Hypothalamus (tissue), 51 donors: ENCODE measurements at regions not wholly inside any gene's neighbourhood (a gene's known extent, or its start where the extent isn't known, plus 50 kb on each side); places are given as distances from the start of the nearest gene placed in this dataset.
A peak's percentile ranks its signal among the peaks of the same experiment; 100 is the strongest.

ENCODE experiments used
- DNase-seq, 51 donors: peaks; one replicate each; lab custom pipeline; 2025; lab: John Stamatoyannopoulos, UW

DNA sequence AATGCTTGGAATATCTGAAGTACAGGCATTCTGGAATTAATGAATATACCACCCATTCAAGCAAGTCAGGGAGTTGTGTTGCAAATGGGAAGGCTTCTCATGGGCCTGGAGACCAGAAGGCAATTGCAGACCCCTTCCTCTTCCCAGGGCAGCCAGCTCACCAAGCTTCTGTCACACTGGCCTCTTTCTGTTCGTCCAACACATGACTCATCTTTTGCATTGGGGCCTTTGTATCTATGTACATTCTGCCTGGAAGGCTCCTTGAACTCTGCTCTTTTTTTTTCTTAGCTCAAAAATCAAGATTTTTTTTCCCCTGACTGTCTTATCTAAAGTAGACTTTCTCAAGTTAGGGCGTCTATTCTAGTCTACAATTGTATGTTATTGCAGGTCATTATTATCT, 132.9 kb upstream of the MYLIP start:
- no peak for DNase-seq

DNA sequence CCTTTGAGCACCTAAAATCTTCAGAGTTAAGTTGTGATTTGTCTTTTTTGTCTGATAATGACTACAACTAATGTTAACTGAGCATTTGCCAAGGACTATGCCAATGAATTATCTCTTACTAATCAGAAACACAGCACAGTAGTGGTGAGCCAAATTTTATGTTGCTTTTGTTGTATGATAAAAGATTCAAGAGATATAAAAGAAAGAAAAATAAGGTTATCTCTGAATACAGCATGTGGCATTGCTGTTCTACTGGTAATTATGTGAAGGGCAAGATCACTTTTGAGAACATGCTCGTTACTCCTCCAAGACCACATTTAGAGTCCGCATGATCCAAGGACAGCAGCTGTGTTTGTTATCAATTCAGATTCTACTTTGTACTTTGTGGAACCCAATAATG, 133.4 kb upstream of the MYLIP start:
- no peak for DNase-seq

DNA sequence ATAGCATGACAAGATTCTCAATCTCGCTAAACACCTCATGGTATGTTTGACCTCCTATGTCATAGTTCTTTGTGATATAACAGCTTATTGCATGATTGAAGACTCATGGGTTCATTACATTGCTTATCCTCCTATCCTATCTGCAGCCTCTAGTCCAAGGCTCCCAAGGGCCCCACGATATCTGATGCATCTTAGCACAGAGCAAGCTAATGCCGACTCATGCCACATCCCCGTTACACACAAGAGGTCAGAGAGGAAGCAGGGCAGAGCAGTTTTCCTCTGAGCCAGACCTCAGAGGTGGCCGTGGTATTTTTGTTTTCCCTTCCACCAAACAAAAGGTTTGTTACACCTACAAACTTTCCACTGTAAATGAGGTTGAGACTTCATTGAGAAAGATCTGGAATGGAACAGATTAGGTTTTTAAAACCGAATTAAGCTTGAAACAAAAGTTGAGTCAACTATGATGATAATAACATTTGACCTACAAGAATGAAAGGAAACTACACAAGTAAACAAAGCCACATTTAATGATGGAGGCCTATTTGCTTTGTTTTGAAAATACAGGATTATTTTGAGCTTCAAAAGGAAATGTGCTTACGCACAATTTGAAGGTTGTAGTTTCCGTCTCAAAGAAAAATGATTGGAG, 133.9 kb upstream of the MYLIP start:
- no peak for DNase-seq

DNA sequence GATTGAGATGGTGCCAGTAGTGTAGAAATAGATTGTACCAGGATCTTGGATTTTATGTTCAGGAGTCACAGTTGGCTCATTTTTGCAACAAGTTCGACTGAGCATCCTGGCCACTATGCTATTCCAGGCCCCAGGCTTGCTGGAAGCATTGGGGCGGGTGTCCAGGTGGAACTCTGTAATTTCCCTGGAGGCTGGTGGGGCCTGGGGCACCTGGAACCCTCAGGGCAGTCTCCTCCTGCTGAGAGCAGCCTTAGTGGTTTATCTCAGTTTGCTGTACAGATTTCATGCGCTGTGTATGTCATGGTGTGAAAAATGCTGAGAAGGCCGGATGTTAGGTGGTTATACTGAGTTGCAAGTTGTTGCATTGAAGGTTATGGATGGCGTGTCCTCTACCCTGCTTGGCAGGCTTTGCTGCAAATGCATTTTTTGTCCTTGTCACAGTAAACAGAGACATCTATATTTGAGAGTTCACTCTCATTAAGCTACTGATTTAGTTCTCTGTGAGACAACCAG, 135.1 kb upstream of the MYLIP start:
- DNase-seq: no peak

DNA sequence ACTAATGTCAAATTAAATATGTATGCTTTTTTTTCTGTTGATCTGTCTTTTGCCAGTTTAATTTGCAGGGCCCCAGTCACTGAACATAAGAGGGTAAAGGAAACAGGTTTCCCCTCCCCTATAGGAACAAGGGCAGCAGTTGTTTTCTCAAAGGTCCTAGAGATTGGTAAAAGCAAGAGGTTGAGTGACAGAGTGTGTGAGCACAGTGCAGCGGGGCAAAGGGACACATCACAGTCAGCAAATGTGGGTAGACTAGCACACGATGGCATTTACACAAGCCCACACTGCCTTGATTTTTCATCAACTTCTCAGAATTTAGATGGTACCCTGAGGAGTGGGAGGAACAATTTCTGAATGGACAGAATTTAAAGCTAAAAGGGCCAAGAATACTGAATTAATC, 138.7 kb upstream of the MYLIP start:
- no peak for DNase-seq

DNA sequence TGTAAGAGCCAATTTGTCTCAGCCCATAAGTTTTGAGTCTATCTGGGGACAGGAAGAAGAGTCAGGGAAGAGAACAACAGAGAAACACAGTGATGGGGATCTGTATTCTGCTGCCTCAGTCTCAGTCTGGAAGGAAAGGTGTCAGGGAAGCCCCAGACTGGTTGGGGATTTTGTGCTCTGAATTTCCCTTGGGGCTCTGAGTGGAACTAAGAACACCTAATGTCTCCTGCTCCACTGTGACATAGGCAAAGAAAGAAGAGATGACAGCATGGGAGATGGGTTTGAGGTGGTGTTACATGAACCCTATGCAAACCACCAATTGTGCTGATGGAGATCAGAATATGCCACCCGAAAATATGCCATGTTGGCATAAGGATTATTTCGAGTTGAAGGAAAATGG, 139.5 kb upstream of the MYLIP start:
- no peak for DNase-seq

DNA sequence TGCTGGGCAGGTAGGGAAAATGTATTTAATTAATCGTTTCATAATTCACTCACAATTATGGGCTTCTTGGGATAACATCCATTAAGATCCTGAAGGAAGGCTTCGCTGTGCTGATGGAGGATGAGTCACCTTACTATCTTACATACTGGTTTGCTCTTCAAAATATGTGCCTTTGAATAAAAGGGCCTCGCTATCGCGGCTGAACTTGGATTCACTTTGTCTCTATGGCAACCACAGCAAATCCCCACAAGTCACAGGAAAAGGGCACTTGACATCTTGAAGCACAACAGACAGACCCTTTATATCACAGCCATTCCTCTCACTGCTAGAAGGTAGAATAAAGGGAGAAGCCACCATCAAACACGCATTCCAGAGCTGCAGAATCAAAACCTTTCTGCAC, 141.3 kb upstream of the MYLIP start:
- DNase-seq: peak in 7 of 51 donors; percentile 2 to 36 (median 12)

DNA sequence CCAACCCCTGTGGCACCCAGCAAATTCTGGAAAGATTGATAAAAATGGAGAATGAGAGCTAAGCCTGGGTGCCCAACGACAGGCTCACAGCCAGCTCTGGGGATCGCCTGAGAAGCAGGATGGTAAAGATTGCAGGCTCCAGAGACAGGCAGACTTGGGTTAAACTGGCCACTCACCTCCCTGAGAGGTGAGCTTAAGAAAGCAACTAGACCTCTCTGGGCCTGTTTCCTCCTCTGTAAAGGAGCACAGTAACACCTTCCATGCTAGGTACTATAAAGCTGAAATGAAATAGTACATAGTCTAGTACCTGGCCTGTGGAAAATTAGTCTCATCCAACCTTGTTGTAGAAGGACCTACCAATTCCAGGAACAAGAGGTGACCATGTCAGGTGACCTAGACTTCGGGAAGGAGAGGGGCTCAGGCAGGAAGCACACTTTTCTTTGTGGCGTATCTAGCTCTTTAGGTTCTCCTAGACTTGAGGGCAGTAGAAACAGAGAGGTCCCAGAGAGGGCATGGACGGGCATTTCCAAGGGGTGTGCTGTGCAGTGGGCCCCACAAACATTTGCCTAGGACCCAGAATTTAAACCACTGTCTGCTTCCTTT, 142.8 kb upstream of the MYLIP start:
- DNase-seq: no peak

DNA sequence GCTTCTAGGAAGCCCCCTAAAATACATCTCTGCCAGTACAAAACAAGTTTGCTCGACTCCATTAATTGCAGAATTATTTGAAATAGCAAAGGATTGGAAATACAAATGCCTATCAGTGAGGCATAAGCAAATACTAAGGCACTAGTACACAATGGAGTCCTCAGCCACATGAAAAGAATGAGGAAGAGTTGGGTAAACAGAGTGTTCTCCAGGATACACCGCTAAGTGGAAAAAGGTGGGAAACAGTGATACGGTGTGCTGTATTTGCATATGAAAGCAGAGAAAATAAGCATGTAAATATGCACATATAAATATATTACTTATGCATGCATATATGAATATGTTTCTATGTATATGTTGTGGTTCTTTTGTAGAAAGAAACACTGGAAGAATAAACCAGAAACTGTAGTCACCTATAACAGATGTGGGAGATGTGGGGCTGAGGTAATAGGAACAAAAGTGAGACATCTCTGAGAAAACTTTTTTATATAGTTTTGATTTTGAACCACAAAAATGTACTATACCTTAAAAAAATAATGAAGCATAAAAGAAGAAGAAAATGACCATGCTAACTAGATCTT, 143.4 kb upstream of the MYLIP start:
- no peak for DNase-seq

DNA sequence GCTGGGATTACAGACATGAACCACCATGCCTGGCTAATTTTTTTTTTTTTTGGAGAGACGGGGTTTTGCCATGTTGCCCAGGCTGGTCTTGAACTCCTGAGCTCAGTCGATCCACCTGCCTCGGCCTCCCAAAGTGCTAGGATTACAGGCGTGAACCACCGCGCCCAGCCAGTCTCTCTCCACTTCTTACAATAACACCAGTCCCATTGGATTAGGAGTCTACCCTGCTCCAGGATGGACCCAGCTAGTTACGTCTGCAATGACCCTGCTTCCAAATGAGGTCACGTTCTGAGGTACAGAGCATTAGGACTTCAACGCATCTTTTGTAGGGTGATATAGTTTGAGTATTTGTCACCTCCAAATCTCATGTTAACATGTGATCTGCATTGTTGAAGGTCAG, 146.9 kb upstream of the MYLIP start:
- no peak for DNase-seq

DNA sequence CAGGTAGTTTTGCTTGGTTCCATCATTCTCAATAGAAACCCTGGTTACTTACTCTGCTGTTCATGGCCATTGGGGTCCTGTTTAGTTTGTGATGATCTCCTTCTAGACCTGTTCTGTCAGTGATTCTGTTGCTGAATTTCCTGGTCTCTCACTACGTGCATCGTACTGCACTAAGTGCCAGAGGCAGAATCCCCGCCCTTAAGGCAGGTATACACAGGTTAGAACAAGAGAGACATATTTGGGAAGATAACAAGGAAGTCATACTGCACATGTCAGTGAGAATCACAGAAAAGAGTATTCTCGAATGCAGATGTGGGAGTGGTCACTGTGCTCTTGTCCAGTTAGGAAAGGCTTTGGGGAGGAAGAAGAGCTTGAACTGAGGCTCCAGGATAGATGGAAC, 148.1 kb upstream of the MYLIP start:
- no peak for DNase-seq

DNA sequence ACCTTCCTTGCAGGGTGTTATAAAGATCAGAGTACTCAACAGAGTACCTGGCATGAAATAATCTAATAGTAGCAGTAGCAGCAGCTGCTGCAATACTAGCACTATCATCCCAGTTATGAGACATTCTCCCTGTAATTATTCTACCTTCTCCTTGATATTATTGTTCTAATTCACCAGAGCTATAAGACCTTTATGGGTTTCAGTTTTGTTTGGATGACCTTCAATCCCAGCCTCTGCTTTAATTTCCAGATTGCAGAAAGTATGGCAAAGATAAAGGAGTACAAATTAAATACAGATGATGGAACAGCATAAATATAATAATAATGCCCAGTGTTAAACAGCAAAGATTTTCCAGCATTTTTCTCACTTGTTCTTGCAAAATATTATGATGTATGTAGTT, 150.5 kb upstream of the MYLIP start:
- DNase-seq: no peak

DNA sequence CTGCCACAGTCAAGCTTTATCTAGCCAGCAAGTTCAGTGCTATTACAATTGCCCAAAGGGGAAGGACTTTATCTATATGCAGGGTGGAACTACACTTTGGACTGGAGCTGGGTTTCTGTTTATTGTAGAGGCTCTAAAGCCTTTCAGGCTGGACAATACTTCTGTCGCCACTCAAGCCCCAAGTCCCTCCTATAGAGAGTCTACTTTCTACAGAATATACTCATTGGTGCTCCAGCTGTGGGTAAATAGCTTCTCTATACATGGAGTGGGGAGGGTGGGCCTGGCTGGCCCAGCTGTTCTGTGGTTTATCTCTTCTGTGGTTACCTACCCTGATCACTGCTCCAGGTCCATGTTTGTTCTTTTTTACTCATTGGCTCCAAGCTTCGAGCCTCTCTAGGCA, 151.8 kb upstream of the MYLIP start:
- no peak for DNase-seq

DNA sequence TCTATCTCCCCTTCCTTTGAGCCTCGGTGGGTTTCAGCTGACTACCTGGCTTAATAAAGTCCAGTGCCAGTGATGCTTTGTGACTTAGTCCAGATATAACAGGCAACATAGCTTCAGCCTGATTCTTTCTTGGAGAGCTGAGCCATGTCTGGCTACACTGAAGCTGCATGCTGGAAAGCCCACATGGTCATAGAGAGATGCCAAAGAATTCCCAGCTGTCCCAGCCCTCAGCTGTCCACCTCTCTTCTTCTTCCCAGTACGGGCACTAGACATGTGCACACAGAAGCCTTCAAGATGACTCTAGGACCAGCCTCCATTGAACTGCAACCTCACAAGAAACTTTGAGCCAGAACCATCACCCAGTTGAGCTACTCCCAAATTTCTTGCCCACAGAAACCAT, 154.1 kb upstream of the MYLIP start:
- no peak for DNase-seq

DNA sequence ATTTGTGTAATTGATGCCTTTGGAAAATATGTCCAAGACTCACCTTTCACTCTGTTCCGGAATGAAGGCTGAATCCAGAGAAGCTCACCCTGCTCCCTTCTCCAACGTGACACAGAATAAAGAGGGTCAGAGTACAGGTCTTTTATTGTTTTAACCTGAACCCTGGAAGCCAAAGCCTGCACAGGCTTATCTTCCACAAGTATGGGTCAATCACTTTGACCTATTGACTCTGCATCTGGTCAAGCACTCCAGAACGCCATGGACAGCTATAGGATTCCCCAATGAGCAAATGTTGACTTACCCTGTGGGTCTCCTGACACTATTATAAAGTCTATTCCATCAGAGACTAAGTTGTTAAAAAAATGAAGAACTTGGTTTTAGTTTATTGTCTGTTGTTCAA, 158.4 kb upstream of the MYLIP start:
- DNase-seq: no peak

DNA sequence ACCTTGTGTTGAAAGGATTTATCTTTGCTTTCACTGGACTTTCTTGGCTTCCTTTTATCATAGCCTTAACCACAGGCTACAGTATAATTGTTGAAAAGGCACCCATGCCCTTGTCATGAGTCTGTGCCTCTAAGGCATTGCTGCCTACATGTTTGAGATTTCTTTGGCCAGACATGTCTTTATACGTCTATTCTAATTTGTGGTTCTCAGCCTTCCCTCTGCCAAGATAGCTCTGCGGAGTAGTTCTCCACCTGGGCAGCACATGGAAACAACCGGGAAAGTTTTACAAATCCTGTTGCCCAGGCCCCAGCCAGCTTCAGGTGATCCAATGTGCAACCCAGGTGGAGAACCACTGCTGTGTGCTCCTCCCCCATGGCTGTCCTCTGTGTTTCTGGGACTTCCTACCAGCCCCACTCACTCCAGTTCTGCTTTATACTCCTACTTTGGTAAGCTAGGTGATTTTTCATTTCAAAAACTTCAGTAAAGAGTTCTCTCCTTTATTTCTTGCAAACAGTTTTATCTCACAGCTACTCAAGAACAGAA, 159.6 kb upstream of the MYLIP start:
- DNase-seq: no peak

DNA sequence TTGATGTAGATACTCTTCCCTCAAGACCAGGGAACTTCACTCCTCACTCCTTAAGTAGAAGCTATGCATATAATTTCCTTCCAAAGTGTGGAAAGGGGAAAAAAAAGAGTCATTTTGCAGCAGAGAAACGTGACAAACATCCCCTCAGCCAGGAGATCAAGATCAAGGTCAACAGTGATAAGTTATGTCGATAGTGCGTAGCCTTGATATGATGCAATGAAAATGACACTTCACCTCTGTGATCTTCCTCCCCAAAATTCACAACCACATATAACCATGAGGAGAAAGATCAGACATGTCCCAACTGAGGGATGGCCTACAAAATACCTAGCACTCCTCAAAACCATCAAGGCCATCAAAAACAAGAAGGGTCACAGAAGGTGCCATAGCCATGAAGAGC, 160.4 kb upstream of the MYLIP start:
- DNase-seq: no peak

DNA sequence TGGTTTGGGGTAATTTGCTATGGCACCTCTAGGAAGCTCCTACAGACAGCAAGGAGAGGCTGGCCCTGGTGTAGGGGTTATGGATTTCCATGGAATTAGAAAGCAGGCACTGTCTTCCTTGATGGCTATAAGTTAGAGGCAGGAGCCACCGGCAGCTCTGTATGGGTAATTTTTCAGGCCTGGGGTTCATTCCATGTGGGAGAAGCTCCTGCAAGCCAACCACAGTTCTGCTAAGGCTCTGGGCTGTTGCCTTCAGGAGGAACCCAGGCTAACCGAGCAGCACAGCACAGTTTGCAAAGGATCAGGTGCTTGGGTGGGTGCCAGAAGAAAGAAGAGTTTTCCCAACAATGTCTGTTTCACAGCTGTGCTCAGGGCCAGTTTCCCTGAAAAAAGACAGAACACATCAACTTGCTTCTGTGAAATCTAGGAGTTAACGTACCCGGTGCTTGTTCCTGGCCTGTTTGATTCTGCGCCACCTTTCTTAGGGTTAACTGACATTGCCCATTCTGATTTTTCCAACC, 162.8 kb upstream of the MYLIP start:
- DNase-seq: no peak

DNA sequence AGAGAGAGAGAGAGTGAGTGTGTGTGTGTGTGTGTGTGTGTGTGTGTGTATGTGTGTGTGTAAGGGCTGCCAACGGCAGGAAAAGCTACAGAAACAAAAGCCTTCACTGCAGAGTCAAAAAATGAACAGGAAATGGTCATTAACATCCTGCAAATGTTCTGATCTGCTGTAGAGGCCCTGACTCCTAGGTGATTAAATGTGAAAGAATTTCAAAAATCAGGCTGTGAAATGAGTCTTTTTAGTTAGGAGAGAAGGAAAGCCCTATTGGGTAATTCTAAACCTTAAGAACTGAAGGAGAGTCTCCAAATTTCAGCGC, 166.5 kb upstream of the MYLIP start:
- no peak for DNase-seq

DNA sequence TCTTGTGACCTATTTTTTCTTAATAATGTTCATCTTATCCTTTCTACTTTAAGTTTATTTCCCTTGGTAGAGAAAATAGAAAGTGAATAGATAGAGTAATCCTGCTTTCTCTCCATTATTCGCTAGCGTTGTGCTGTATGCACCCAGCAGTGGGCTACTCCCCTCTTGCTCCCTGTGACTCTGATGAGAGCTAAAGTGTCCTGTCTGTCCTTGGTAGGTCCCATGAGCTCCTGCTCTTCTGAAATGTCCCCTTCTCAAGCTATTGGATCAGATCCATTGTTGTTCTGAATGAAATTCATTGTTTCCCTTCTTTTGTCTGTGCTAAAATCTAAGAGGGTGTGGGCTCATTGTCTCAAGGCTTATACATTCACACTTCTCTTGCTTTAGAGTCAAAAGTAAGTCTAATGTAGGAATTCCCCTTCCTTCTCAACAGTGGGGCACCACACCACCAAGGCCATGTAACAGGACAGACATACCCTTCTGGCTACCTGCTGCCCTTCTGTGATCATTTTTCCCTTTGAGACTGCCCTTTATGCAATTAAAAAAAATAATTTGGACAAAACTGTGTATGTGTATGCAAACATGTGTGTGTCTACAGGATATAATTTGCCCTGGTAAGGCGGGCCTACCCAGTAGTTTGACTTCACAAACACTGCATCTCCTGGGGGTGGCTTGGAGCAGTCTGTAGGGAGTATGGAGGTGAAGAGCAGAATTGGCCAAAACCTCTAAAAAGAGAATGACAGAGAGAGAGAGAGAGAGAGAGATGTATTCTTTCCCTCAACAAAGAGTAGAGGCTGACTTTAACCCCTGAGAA, 167.0 kb upstream of the MYLIP start:
- no peak for DNase-seq
